Lower leg skin (tissue), 3 donors: ENCODE measurements at regions not wholly inside any gene's neighbourhood (a gene's known extent, or its start where the extent isn't known, plus 50 kb on each side); places are given as distances from the start of the nearest gene placed in this dataset.

Source experiments
- CTCF ChIP-seq, 3 donors: fragments of 450-650 bp; IDR thresholded peaks; one replicate each; pipeline ENCODE4 v1.5.1; 2016; ENCODE audit warnings: antibody characterized with exemption in 3 of 3, mild to moderate bottlenecking in 3 of 3, moderate library complexity in 2 of 3
- POLR2A ChIP-seq, 2 donors: fragments of 450-650 bp; IDR thresholded peaks; one replicate each; pipeline ENCODE4 v1.6.1; 2016 to 2017; ENCODE audit warnings: antibody characterized with exemption in 2 of 2, mild to moderate bottlenecking in 1 of 2, moderate library complexity in 1 of 2

- TF ChIP-seq CTCF (IDR thresholded peaks at IDR 0.05) = no peak
- TF ChIP-seq POLR2A (IDR thresholded peaks at IDR 0.05) = no peak
Observed at GRCh38 chr4:133537780-133538281, 388.7 kb downstream of the PCDH10 start.
